DND-41 (cell line): ENCODE measurements at regions not wholly inside any gene's neighbourhood (a gene's known extent, or its start where the extent isn't known, plus 50 kb on each side); places are given as distances from the start of the nearest gene placed in this dataset.

Experiments used
- EZH2 ChIP-seq: IDR thresholded peaks from 3 replicates; pipeline ENCODE4 v1.6.1; 2012; ENCODE audit warnings: borderline replicate concordance, low read depth, mild to moderate bottlenecking, moderate library complexity, low read length, inconsistent platforms; ENCODE audit not compliant: severe bottlenecking
- TF ChIP-seq, protein P1 (sequence below): IDR thresholded peaks from 2 replicates; pipeline ENCODE4 v1.5.1; 2012; ENCODE audit warnings: borderline replicate concordance, low read length, moderate library complexity, mild to moderate bottlenecking; ENCODE audit not compliant: poor library complexity, severe bottlenecking; ENCODE audit errors: extremely low read depth

DNA sequence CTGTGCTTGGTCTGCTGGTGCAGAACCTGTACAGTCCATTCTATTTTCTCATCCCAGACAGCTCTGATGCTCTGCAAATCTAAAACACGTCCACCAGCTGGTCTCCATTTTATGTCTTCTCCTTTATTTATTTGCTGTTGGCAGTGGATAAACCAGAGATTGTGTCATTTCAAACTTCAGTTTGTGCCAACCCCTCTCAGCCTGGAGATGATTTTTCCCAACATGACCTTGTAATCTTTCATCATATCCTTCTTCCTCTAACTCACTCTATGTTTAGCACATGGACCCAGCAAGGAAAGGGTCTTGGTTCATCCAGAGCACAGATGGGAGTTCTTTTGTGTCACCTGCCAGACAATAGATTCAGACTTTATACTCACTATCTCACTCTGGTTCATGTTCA, 273.2 kb downstream of the MTX2 start:
- TF ChIP-seq, protein P1, sequence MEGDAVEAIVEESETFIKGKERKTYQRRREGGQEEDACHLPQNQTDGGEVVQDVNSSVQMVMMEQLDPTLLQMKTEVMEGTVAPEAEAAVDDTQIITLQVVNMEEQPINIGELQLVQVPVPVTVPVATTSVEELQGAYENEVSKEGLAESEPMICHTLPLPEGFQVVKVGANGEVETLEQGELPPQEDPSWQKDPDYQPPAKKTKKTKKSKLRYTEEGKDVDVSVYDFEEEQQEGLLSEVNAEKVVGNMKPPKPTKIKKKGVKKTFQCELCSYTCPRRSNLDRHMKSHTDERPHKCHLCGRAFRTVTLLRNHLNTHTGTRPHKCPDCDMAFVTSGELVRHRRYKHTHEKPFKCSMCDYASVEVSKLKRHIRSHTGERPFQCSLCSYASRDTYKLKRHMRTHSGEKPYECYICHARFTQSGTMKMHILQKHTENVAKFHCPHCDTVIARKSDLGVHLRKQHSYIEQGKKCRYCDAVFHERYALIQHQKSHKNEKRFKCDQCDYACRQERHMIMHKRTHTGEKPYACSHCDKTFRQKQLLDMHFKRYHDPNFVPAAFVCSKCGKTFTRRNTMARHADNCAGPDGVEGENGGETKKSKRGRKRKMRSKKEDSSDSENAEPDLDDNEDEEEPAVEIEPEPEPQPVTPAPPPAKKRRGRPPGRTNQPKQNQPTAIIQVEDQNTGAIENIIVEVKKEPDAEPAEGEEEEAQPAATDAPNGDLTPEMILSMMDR = no peak
- no peak for TF ChIP-seq EZH2
